ENCODE measurements at regions not wholly inside any gene's neighbourhood (a gene's known extent, or its start where the extent isn't known, plus 50 kb on each side); places are given as distances from the start of the nearest gene placed in this dataset.

DNA sequence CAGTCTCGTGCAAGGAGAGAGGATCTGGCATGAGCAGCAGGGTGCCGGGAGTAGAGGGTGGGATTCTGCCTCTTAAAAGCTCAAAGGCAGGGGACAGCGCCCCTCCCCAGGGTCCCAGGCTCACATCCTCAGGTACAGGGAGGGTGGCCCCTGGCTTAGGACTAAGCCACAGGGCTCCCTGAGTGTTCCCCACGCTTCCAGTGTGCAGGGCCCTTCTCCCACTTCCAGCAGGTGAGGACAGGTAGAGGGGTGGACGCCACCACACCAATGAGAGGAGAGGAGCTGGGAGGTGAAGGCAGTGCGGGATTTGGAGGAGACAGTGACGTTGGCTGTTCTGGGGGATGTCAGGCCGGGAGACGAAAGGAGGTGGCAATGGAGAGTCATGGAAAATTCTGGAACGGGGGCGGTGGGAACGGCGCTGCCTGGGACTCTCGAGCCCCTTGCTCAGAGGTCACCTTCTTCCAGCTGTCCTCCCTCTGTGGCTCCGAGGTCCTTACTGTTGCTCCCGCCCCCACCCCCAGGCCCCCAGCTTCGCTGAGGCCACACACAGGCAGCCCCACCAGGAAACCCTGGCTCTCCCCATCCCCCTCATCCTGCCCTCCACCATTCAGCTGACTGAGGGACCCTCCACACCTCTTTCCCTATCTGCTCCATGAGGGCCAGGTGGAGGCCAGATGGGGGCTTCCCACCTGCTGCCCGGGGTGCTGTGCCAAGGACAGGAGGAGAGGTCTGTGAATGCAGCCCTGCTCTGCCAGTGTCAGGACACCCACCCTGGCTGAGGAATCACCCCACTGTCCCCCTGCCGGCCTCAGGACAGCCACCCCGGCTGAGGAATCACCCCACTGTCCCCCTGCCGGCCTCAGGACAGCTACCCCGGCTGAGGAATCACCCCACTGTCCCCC lies 57.7 kb upstream of the ACSF3 start:
- H3K9me3 Mint-ChIP-seq = peaks cover 7% of the 10 kb centered on the region; the same call in 2 of the 3 replicates
- H3F3A ChIP-seq (replicated peaks; ENCODE audit: low read depth) = no peaks in the 10 kb centered on the region
- no peak overlapping the region for H3K4me2 ChIP-seq
- no peaks in the 10 kb centered on the region for H3K79me2 ChIP-seq (replicated peaks; ENCODE audit: insufficient read depth)
- H3K4me1 ChIP-seq (ENCODE audit: insufficient read depth) = no peaks in the 10 kb centered on the region
- no peaks in the 10 kb centered on the region for H3K9me2 ChIP-seq (ENCODE audit: insufficient read depth)
- no peaks in the 10 kb centered on the region for H3K27me3 ChIP-seq (ENCODE audit: insufficient read depth)
- H3K36me3 ChIP-seq (ENCODE audit: insufficient read depth) = no peaks in the 10 kb centered on the region
- H3K4me3 Mint-ChIP-seq = no peak overlapping the region
- ATAC-seq (no peak), DNase-seq (ENCODE audit: low spot score) (no peak)
- no peaks in the 10 kb centered on the region for H3K36me3 Mint-ChIP-seq (ENCODE audit: low read depth)
- H3K27ac ChIP-seq (ENCODE audit: low read depth) = no peak overlapping the region
- peaks cover 19% of the 10 kb centered on the region for H3K4me1 Mint-ChIP-seq
- no peak overlapping the region for H3K4me3 ChIP-seq
- H4K20me1 ChIP-seq (replicated peaks; ENCODE audit: insufficient read depth) = no peaks in the 10 kb centered on the region
- peaks cover 11% of the 10 kb centered on the region for H3K27me3 Mint-ChIP-seq (ENCODE audit: insufficient read depth, low read depth, poor library complexity)
- no peak for TF ChIP-seq STAT1 (IDR thresholded peaks at IDR 0.05; ENCODE audit: unreplicated experiment)
- TF ChIP-seq EZH2 (IDR thresholded peaks at IDR 0.05; ENCODE audit: low read depth, unreplicated experiment) = no peak
- TF ChIP-seq EZH2phosphoT487 (IDR thresholded peaks at IDR 0.05; ENCODE audit: unreplicated experiment) = no peak
- TF ChIP-seq NANOG (IDR thresholded peaks at IDR 0.05; ENCODE audit: borderline replicate concordance) = no peak
- TF ChIP-seq ZNF114 (CRISPR knock-in tag; IDR thresholded peaks at IDR 0.05) = no peak
- no peak for TF ChIP-seq ZNF331 (CRISPR knock-in tag; IDR thresholded peaks at IDR 0.05; ENCODE audit: low read depth)
- TF ChIP-seq, protein P1, sequence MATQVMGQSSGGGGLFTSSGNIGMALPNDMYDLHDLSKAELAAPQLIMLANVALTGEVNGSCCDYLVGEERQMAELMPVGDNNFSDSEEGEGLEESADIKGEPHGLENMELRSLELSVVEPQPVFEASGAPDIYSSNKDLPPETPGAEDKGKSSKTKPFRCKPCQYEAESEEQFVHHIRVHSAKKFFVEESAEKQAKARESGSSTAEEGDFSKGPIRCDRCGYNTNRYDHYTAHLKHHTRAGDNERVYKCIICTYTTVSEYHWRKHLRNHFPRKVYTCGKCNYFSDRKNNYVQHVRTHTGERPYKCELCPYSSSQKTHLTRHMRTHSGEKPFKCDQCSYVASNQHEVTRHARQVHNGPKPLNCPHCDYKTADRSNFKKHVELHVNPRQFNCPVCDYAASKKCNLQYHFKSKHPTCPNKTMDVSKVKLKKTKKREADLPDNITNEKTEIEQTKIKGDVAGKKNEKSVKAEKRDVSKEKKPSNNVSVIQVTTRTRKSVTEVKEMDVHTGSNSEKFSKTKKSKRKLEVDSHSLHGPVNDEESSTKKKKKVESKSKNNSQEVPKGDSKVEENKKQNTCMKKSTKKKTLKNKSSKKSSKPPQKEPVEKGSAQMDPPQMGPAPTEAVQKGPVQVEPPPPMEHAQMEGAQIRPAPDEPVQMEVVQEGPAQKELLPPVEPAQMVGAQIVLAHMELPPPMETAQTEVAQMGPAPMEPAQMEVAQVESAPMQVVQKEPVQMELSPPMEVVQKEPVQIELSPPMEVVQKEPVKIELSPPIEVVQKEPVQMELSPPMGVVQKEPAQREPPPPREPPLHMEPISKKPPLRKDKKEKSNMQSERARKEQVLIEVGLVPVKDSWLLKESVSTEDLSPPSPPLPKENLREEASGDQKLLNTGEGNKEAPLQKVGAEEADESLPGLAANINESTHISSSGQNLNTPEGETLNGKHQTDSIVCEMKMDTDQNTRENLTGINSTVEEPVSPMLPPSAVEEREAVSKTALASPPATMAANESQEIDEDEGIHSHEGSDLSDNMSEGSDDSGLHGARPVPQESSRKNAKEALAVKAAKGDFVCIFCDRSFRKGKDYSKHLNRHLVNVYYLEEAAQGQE (IDR thresholded peaks at IDR 0.05; ENCODE audit: unreplicated experiment) = no peak
- TF ChIP-seq, protein P2, sequence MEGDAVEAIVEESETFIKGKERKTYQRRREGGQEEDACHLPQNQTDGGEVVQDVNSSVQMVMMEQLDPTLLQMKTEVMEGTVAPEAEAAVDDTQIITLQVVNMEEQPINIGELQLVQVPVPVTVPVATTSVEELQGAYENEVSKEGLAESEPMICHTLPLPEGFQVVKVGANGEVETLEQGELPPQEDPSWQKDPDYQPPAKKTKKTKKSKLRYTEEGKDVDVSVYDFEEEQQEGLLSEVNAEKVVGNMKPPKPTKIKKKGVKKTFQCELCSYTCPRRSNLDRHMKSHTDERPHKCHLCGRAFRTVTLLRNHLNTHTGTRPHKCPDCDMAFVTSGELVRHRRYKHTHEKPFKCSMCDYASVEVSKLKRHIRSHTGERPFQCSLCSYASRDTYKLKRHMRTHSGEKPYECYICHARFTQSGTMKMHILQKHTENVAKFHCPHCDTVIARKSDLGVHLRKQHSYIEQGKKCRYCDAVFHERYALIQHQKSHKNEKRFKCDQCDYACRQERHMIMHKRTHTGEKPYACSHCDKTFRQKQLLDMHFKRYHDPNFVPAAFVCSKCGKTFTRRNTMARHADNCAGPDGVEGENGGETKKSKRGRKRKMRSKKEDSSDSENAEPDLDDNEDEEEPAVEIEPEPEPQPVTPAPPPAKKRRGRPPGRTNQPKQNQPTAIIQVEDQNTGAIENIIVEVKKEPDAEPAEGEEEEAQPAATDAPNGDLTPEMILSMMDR (conservative IDR thresholded peaks at IDR 0.05; ENCODE audit: low read depth in 2 of 2) = no peak
- no peak overlapping the region for H2AFZ ChIP-seq
- H3K27ac Mint-ChIP-seq = no peak overlapping the region

DNA sequence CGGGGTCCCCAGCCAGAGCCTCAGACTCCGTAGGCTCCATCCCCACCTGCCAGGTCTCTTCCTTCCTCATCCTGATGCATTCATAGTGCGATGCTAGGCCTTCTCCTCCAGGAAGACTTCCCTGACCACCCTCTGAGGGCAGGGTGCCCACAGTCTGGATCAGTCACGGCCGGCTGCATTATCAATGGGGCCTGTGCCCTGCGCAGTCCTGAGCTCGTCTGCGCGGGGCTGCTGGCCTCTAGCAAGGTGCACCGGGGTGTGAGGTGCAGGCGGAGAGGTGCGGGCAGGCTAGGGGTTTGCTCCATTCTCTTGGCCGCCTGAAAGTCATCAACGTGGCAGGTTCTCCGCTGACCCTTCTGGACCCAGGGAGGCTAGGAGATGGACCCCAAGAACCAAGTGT lies 56.9 kb upstream of the ACSF3 start:
- H3K79me2 ChIP-seq (replicated peaks; ENCODE audit: insufficient read depth) = no peaks in the 10 kb centered on the region
- Mint-ChIP-seq H3K4me1 (peaks cover 19% of the 10 kb centered on the region), H3K36me3 (ENCODE audit: low read depth) (no peaks in the 10 kb centered on the region), H3K4me3 (no peak overlapping the region), H3K9me3 (no peaks in the 10 kb centered on the region; the same call in 2 of the 3 replicates), H3K27ac (no peak overlapping the region), H3K27me3 (ENCODE audit: insufficient read depth, low read depth, poor library complexity) (peaks cover 11% of the 10 kb centered on the region)
- H3K36me3 ChIP-seq (ENCODE audit: insufficient read depth) = no peaks in the 10 kb centered on the region
- no peak overlapping the region for H3K4me2 ChIP-seq
- H3K4me1 ChIP-seq (ENCODE audit: insufficient read depth) = no peaks in the 10 kb centered on the region
- H3K9me2 ChIP-seq (ENCODE audit: insufficient read depth) = no peaks in the 10 kb centered on the region
- H3F3A ChIP-seq (replicated peaks; ENCODE audit: low read depth) = no peaks in the 10 kb centered on the region
- H2AFZ ChIP-seq = no peak overlapping the region
- ATAC-seq (no peak), DNase-seq (ENCODE audit: low spot score) (no peak)
- no peaks in the 10 kb centered on the region for H4K20me1 ChIP-seq (replicated peaks; ENCODE audit: insufficient read depth)
- H3K4me3 ChIP-seq = no peak overlapping the region
- no peak overlapping the region for H3K27ac ChIP-seq (ENCODE audit: low read depth)
- H3K27me3 ChIP-seq (ENCODE audit: insufficient read depth) = no peaks in the 10 kb centered on the region
- TF ChIP-seq ZNF331 (CRISPR knock-in tag; IDR thresholded peaks at IDR 0.05; ENCODE audit: low read depth) = no peak

Measured in GM23338 (cell line).